BLaER1 treated with 17β-estradiol and CSF1 and Interleukin-3, amounts not matched to agents 10 nM and 100 nM (cell line): ENCODE measurements at regions not wholly inside any gene's neighbourhood (a gene's known extent, or its start where the extent isn't known, plus 50 kb on each side); places are given as distances from the start of the nearest gene placed in this dataset.
"Not testable (repeated sequence)": the region's sequence is repeated elsewhere in the genome, so short reads cannot be mapped to it uniquely, and the experiment has no call there.

Experiments
- H3K27ac ChIP-seq, 11 experiments: shearing (Covaris generic); formaldehyde crosslinking; 2 replicates each; pipeline ENCODE4 v1.8.1; 2022
- H3K27me3 ChIP-seq, 11 experiments: shearing (Covaris generic); formaldehyde crosslinking; 2 replicates each; pipeline ENCODE4 v1.8.1; 2022
- H3K36me3 ChIP-seq, 11 experiments: shearing (Covaris generic); formaldehyde crosslinking; 2 replicates each; pipeline ENCODE4 v1.8.1; 2022
- H3K4me1 ChIP-seq, 10 experiments: shearing (Covaris generic); formaldehyde crosslinking; 2 replicates each; pipeline ENCODE4 v1.8.1; 2022
- H3K4me2 ChIP-seq, 11 experiments: shearing (Covaris generic); formaldehyde crosslinking; 2 replicates each; pipeline ENCODE4 v1.8.1; 2022
- H3K4me3 ChIP-seq, 10 experiments: shearing (Covaris generic); formaldehyde crosslinking; 2 replicates each; pipeline ENCODE4 v1.8.1; 2022
- H3K9ac ChIP-seq, 11 experiments: shearing (Covaris generic); formaldehyde crosslinking; 2 replicates each; pipeline ENCODE4 v1.8.1; 2022
- H3K9me3 ChIP-seq, 11 experiments: shearing (Covaris generic); formaldehyde crosslinking; replicated peaks in 1 of 11; 2 replicates each; pipeline ENCODE4 v1.8.1; 2022
- H4K20me1 ChIP-seq, 11 experiments: shearing (Covaris generic); formaldehyde crosslinking; 2 replicates each; pipeline ENCODE4 v1.8.1; 2022
- Cebpa-rat ChIP-seq, 11 experiments: shearing (Covaris generic); IDR thresholded peaks; 2 replicates each; pipeline ENCODE4 v1.8.1; 2022

DNA sequence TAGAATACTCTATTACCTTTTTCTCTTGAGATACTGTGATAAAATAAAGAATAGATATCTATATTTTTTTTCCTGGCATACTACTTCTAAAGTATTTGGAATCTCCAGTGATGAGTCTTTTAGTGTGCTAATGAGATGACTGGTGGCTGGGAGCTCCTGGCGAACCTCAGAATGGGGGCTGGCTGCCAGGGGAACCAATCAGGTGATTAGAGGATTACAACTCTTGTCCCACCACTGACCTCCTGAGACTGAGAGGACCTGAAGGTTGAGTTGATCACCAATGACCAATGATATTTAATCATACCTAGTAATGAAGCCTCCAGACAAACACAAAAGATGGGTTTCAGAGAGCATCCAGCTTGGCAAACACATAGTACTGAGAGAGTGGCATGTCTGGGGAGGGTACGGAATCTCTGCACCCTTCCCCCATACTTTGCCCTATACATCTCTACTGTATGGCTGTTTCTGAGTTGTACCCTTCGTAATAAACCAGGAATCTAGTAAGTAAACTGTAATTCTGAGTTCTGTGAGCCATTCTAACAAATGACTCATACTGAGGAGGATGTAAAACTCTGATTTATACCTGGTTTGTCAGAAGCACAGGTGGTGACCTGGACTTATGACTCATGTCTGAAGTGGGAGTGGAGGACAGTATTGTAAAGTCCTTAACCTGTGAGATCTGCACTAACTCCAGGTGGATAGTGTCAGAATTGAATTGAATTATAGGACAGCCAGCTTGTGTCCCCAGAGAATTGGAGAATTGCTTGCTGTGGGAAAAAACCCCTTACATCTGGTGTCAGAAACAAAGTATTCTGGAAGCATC is 325.3 kb upstream of the LRRC4C start:
- Histone ChIP-seq H3K36me3 (no peaks in the 10 kb centered on the region), H3K27me3 (no peaks in the 10 kb centered on the region), H3K27ac (peak overlapping the region in 5 of 11 experiments; percentile 15 to 85 (median 51); a peak in 7 of 22 replicates), H4K20me1 (no peaks in the 10 kb centered on the region), H3K9me3 (peaks cover 4 to 13% (median 8%) of the 10 kb centered on the region in 11 experiments; a peak in 18 of 22 replicates), H3K4me1 (peaks cover 0 to 29% (median 14%) of the 10 kb centered on the region in 10 experiments; a peak in 18 of 20 replicates), H3K9ac (no peak overlapping the region), H3K4me2 (peak overlapping the region in 3 of 11 experiments; percentile 14 to 76 (median 36); a peak in 4 of 22 replicates), H3K4me3 (no peak overlapping the region)
- no peak for TF ChIP-seq Cebpa-rat (IDR thresholded peaks at IDR 0.05)

GRCh38 chr11:41786087-41786486 is 326.6 kb upstream of the LRRC4C start:
- H3K4me1 ChIP-seq: peaks cover 0 to 36% (median 14%) of the 10 kb centered on the region in 10 experiments; a peak in 18 of 20 replicates
- peak overlapping the region in 10 of 11 experiments; percentile 8 to 87 (median 52); a peak in 17 of 22 replicates for H3K4me2 ChIP-seq

GRCh38 chr11:41788177-41788576 is 328.7 kb upstream of the LRRC4C start:
- Histone ChIP-seq H3K4me2 (no peak overlapping the region), H3K36me3 (no peaks in the 10 kb centered on the region), H4K20me1 (no peaks in the 10 kb centered on the region), H3K4me3 (no peak overlapping the region), H3K4me1 (peaks cover 0 to 36% (median 14%) of the 10 kb centered on the region in 10 experiments; a peak in 18 of 20 replicates), H3K27ac (peak overlapping the region in 2 of 11 experiments; percentile 20 to 32; a peak in 2 of 22 replicates), H3K9me3 (peaks cover 4 to 28% (median 13%) of the 10 kb centered on the region in 11 experiments; a peak in 19 of 22 replicates), H3K9ac (no peak overlapping the region), H3K27me3 (no peaks in the 10 kb centered on the region)
- TF ChIP-seq Cebpa-rat (IDR thresholded peaks at IDR 0.05): no peak

More at GRCh38 chr11:41786087-41786486, 326.6 kb upstream of the LRRC4C start:
- no peaks in the 10 kb centered on the region for H3K27me3 ChIP-seq
- H3K27ac ChIP-seq: peak overlapping the region in 10 of 11 experiments; percentile 26 to 85 (median 64); a peak in 16 of 22 replicates
- no peaks in the 10 kb centered on the region for H3K36me3 ChIP-seq
- H3K9ac ChIP-seq: peak overlapping the region in 3 of 11 experiments; percentile 37 to 57 (median 53); a peak in 5 of 22 replicates
- peaks cover 4 to 22% (median 13%) of the 10 kb centered on the region in 11 experiments; a peak in 19 of 22 replicates for H3K9me3 ChIP-seq
- peak in 5 of 11 experiments; percentile 30 to 68 (median 39); a peak in 3 of 22 replicates for TF ChIP-seq Cebpa-rat (IDR thresholded peaks at IDR 0.05)
- H3K4me3 ChIP-seq: no peak overlapping the region
- H4K20me1 ChIP-seq: no peaks in the 10 kb centered on the region

DNA sequence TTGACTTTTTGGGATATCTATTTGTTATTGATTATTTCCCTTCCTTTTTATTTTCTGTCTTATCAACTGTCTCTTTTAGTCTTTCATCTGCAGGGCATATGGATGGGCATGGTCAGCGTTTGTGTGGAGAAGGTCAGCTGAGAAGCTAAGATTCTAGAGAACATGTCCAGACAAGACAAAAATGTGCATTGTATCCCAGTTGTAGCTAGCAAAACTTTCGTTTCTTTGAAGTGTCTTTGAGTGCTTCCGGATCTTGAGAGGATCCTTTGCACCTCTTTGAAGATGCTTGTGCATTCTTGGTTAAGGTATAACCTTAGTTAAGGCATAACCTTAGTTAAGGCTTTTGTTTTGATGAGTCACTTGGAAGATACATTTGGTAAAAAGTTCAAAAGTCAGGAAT is 329.9 kb upstream of the LRRC4C start:
- H4K20me1 ChIP-seq: no peaks in the 10 kb centered on the region
- no peak overlapping the region for H3K4me3 ChIP-seq
- peaks cover 4 to 28% (median 13%) of the 10 kb centered on the region in 11 experiments; a peak in 19 of 22 replicates for H3K9me3 ChIP-seq
- peaks cover 0 to 36% (median 14%) of the 10 kb centered on the region in 10 experiments; a peak in 18 of 20 replicates for H3K4me1 ChIP-seq
- H3K27me3 ChIP-seq: no peaks in the 10 kb centered on the region
- H3K36me3 ChIP-seq: no peaks in the 10 kb centered on the region
- no peak overlapping the region for H3K4me2 ChIP-seq
- no peak overlapping the region for H3K27ac ChIP-seq
- TF ChIP-seq Cebpa-rat (IDR thresholded peaks at IDR 0.05): no peak
- no peak overlapping the region for H3K9ac ChIP-seq

- no peak for TF ChIP-seq Cebpa-rat (IDR thresholded peaks at IDR 0.05)
- Histone ChIP-seq H3K4me2 (no peak overlapping the region), H3K9me3 (peaks cover 0 to 15% (median 5%) of the 10 kb centered on the region in 11 experiments; a peak in 9 of 22 replicates), H3K4me3 (no peak overlapping the region), H3K4me1 (peaks cover 0 to 5% (median 0%) of the 10 kb centered on the region in 10 experiments; a peak in 3 of 20 replicates), H3K27me3 (no peaks in the 10 kb centered on the region), H3K27ac (no peak overlapping the region), H3K36me3 (no peaks in the 10 kb centered on the region), H3K9ac (no peak overlapping the region), H4K20me1 (no peaks in the 10 kb centered on the region)
Observed at GRCh38 chr11:41795004-41795403, 335.6 kb upstream of the LRRC4C start.

- Histone ChIP-seq H3K4me1 (no peaks in the 10 kb centered on the region), H3K27me3 (no peaks in the 10 kb centered on the region), H3K4me3 (no peak overlapping the region), H3K27ac (no peak overlapping the region), H3K4me2 (no peak overlapping the region), H3K9ac (no peak overlapping the region), H3K9me3 (no peaks in the 10 kb centered on the region), H3K36me3 (no peaks in the 10 kb centered on the region), H4K20me1 (no peaks in the 10 kb centered on the region)
- TF ChIP-seq Cebpa-rat (IDR thresholded peaks at IDR 0.05): no peak
Observed at GRCh38 chr11:41799754-41800153, 340.3 kb upstream of the LRRC4C start.

DNA sequence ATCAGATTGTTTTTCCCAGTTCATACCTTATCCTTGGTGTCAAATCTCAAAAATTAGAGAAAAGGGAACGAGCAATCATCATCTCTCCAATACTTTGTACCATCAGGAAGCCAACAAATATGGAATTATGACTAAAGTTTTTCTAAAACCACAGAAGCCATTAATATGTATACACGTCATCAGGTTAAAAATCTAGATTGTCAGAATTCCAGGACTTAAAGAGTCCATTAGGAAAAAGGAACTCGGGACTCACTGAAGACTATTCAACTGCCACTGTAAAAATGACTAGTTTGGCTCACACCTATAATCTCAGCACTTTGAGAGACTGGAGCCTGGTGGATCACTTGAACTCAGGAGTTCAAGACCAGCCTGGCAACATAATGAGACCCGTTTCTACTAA is 344.4 kb upstream of the LRRC4C start:
- Histone ChIP-seq H3K4me1 (peaks cover 0 to 6% (median 0%) of the 10 kb centered on the region in 10 experiments; a peak in 1 of 20 replicates), H3K4me3 (no peak overlapping the region), H3K9ac (no peak overlapping the region), H3K4me2 (no peak overlapping the region), H3K27ac (no peak overlapping the region), H3K27me3 (no peaks in the 10 kb centered on the region), H3K36me3 (no peaks in the 10 kb centered on the region), H3K9me3 (no peaks in the 10 kb centered on the region), H4K20me1 (no peaks in the 10 kb centered on the region)
- TF ChIP-seq Cebpa-rat (IDR thresholded peaks at IDR 0.05): no peak

DNA sequence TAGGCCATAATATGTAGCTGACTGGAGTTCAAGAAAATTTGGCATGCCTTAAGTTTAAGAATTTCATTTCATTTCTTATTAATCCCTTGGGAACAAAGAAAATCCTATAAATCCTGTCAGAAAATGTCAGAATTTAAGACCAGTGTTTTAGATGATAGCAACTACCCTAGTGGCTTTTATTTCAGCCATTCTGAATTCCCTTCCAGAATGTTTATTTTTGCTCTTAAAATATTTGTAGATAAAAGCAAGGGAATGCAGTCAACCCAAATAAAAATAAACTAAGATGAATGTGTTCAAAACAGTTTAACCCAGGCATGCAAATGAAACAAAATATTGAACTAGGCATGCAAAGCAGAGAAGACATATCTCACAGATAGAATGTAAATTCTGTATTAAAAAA is 356.9 kb upstream of the LRRC4C start:
- Histone ChIP-seq H3K27ac (no peak overlapping the region), H3K4me1 (no peaks in the 10 kb centered on the region), H3K4me3 (no peak overlapping the region), H3K9ac (no peak overlapping the region), H3K9me3 (peaks cover 10 to 24% (median 16%) of the 10 kb centered on the region in 11 experiments; a peak in 19 of 22 replicates), H4K20me1 (no peaks in the 10 kb centered on the region), H3K4me2 (no peak overlapping the region), H3K27me3 (no peaks in the 10 kb centered on the region), H3K36me3 (no peaks in the 10 kb centered on the region)
- no peak for TF ChIP-seq Cebpa-rat (IDR thresholded peaks at IDR 0.05)

DNA sequence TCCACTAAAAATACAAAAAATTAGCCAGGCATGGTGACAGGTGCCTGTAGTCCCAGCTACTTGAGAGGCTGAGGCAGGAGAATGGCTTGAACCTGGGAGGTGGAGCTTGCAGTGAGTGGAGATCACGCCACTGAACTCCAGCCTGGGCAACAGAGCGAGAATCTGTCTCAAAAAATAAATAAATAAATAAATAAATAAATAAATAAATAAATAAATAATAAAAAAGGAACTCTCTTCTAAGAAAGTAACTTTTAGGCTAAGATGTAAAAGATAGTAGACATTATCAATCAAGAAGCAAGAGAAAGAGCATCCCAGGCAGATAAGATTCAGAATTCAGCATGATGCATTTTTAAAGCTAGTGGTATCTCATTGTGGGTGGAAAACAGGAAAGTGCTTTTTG is 364.8 kb upstream of the LRRC4C start:
- not testable (repeated sequence) for H3K9me3 ChIP-seq, H3K4me3 ChIP-seq, H3K9ac ChIP-seq, H3K27ac ChIP-seq, H3K27me3 ChIP-seq, H3K36me3 ChIP-seq, H4K20me1 ChIP-seq, H3K4me2 ChIP-seq
- H3K4me1 ChIP-seq: peaks cover 0 to 18% (median 4%) of the 10 kb centered on the region in 10 experiments; a peak in 9 of 20 replicates
